ENCODE measurements at regions not wholly inside any gene's neighbourhood (a gene's known extent, or its start where the extent isn't known, plus 50 kb on each side); places are given as distances from the start of the nearest gene placed in this dataset.
A peak's percentile ranks its signal among the peaks of the same experiment; 100 is the strongest.

GRCh38 chrX:15931362-15931761 is 76.7 kb upstream of the AP1S2 start:
- H3K4me3 ChIP-seq (ENCODE audit: low read length) = no peak overlapping the region
- no peak for DNase-seq (ENCODE audit: low read depth, low spot score)

GRCh38 chrX:15930585-15930984 is 76.0 kb upstream of the AP1S2 start:
- peak; percentile 12 for DNase-seq (ENCODE audit: low read depth, low spot score)
- no peak overlapping the region for H3K4me3 ChIP-seq (ENCODE audit: low read length)

DNA sequence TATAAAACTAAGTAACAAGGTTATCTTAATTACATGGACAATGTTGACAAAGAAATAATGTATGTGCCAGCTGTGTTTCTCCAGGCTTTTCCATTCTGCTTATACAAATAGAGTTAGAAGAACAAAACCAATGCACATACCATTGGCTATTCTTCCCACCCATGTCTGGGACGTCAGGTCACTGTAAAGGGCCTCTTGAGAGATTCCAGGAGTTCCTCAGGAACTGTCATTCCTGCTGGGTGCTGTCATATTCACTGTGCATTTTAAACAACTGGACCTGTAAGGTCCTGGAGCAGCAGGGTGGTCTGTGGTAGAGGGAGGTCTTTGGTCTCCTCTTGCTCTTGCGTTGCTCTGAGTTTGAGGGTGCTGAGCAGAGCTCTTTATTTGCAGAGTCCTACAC is 74.6 kb upstream of the AP1S2 start:
- no peak overlapping the region for H3K4me3 ChIP-seq (ENCODE audit: low read length)
- no peak for DNase-seq (ENCODE audit: low read depth, low spot score)

GRCh38 chrX:15926622-15927021 is 72.0 kb upstream of the AP1S2 start:
- H3K4me3 ChIP-seq (ENCODE audit: low read length) = no peak overlapping the region
- no peak for DNase-seq (ENCODE audit: low read depth, low spot score)

GRCh38 chrX:15918003-15918402 is 63.4 kb upstream of the AP1S2 start:
- H3K4me3 ChIP-seq (ENCODE audit: low read length) = no peak overlapping the region
- DNase-seq (ENCODE audit: low read depth, low spot score) = no peak

GRCh38 chrX:15916704-15917084 is 62.1 kb upstream of the AP1S2 start:
- no peak for DNase-seq (ENCODE audit: low read depth, low spot score)
- H3K4me3 ChIP-seq (ENCODE audit: low read length) = no peak overlapping the region

DNA sequence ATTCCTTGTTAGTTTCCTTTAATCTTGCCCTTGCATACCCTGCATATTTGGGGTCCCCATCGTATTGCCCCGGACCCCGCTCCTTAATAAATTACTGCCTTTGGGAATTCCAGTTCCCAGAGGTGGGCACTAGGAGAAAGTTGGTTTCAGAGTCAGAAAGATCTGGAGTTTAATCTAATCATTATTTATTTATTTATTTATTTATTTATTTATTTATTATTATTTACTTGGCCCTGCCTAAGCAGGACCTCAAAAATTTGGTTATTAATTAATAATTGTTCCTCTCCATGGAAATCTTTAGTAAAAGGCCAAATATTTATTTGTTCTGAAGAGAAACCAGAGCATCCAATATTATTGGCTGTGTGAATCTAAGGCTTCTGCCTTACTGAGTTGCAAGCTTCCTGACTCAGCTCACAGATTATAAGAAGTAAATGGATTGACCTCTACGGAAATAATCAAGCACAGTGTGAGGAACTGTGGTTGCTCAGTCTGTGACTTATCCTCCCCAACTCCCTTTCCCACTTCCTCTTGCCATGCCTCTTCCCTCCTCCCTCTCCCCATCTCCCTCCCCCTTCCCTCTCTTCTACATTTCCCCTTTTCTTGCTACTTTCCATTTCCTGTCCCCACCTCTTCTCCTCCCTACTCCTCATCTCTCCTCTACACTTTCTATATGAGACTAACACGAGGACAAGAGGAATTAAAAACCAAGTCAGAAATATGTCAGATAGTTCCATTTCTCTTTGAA is 61.5 kb upstream of the AP1S2 start:
- DNase-seq (ENCODE audit: low read depth, low spot score) = no peak
- no peak overlapping the region for H3K4me3 ChIP-seq (ENCODE audit: low read length)

- no peak for DNase-seq (ENCODE audit: low read depth, low spot score)
These were observed 59.9 kb upstream of the AP1S2 start for GRCh38 chrX:15914486-15914885.

GRCh38 chrX:15913146-15913545 is 58.5 kb upstream of the AP1S2 start:
- DNase-seq (ENCODE audit: low read depth, low spot score) = no peak
- no peak overlapping the region for H3K4me3 ChIP-seq (ENCODE audit: low read length)

More at GRCh38 chrX:15914486-15914885, 59.9 kb upstream of the AP1S2 start:
- H3K4me3 ChIP-seq (ENCODE audit: low read length) = no peak overlapping the region

- no peak for DNase-seq (ENCODE audit: low read depth, low spot score)
- no peak overlapping the region for H3K4me3 ChIP-seq (ENCODE audit: low read length)
These were observed 57.3 kb upstream of the AP1S2 start for GRCh38 chrX:15911734-15912550.

DNA sequence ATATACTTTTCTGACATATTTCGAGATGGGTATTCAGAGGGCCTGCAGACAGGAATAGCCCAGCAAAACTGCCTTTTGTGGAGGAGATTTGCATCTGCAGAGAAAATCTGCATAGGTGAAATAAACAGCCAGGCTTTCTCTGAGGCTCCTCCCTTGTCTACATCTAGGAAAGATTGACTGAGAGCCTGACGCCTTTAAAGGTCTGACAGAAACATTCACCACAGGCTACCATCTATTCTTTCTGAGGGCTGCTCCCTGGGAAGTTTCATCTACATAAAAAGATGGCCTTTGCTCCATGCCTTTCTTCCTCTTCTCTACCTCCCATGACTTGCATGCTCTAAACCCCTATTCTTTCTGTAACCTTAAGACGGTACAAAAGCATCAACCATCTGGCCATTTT is 55.0 kb upstream of the AP1S2 start:
- no peak for DNase-seq (ENCODE audit: low read depth, low spot score)
- no peak overlapping the region for H3K4me3 ChIP-seq (ENCODE audit: low read length)

DNA sequence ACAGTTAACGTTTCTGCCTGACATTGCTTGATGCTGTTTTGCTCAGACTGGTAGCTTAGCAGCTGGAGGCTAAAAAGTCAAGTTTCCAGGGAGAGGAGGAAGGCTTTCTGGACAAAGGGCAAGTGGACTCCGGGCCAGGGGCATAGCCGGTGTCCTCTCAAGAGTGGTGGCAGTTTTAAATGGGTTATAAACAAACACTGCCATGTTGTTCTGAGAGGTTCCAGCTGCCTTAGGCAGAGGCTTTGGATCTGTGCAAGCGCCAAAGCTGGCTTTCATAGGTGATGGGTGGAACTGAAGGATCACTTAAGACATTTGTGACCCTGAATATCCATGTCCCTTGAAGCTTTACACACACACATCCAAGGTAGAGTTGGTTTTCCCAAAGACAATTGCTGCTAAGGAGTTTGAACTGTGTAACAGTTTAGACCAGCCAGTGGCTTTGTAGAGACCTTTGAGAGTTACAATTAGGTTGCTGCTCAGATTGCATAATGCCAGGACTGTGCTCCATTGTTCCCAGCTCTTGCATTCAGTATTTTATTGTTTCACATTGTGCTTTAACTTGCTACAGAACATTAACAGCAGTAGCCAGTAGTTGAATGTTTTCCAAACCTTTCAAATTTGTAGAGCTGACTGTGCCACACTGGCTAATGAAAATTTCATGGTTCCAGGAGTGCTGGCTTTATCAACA is 54.1 kb upstream of the AP1S2 start:
- DNase-seq (ENCODE audit: low read depth, low spot score) = no peak
- no peak overlapping the region for H3K4me3 ChIP-seq (ENCODE audit: low read length)

DNA sequence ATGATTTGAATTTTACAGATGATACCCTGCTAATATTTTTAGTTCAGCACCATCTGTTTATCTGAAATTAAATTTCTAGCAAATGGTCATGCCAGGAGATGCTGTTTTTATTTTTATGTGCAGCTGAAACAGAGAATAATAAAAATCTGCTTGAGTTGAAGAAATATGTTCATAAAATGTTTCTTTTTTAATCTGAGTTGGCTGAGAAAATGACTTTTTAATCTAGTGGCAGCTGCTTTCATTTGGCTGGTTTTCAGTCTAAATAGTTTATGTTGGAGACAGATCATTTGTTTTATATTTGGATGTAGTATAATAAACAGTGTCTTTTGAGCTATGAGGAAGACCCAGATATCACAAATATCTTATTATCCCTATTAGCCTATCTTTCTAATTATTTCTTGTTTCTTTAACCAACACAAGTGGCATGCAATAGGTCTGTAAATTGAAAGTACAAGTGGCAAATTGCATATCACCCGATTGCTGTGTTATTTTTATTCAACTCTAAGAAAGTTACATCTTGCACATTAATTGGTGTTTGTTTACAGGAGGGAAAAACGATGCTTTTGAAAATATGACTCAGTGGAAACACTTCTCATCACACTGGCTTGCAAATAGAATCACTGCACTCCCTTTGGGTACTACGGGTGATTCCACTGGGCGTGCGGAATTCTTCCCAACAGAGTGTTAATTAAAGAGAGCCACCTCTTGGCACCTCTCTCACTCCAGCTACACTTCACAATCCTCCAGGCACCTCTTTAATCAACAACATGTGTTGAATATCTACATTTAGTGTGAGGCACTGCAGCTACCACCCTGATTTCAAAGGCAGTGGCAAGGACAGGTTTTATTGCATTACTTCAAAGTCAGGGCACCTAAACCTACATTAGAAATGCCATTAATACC is 51.7 kb upstream of the AP1S2 start:
- H3K4me3 ChIP-seq (ENCODE audit: low read length) = no peak overlapping the region
- no peak for DNase-seq (ENCODE audit: low read depth, low spot score)
